Subcutaneous abdominal adipose tissue (tissue), 5 donors: ENCODE measurements at regions not wholly inside any gene's neighbourhood (a gene's known extent, or its start where the extent isn't known, plus 50 kb on each side); places are given as distances from the start of the nearest gene placed in this dataset.

Experiments used
- H3K27ac ChIP-seq: one replicate; pipeline ENCODE4 v1.7.0; 2013; ENCODE audit warnings: low read depth, mild to moderate bottlenecking, inconsistent platforms, low read length, moderate library complexity
- H3K27me3 ChIP-seq, 5 donors: one replicate each; pipeline ENCODE4 v1.7.0; 2013; ENCODE audit warnings: low read length in 5 of 5, inconsistent platforms in 1 of 5; ENCODE audit not compliant: control insufficient read depth in 5 of 5, insufficient read depth in 4 of 5
- H3K36me3 ChIP-seq, 5 donors: one replicate each; pipeline ENCODE4 v1.7.0; 2013; ENCODE audit warnings: low read length in 5 of 5; ENCODE audit not compliant: control insufficient read depth in 5 of 5, insufficient read depth in 5 of 5
- H3K4me1 ChIP-seq, 5 donors: one replicate each; pipeline ENCODE4 v1.7.0; 2013; ENCODE audit warnings: low read length in 5 of 5, mild to moderate bottlenecking in 3 of 5, moderate library complexity in 1 of 5; ENCODE audit not compliant: control insufficient read depth in 5 of 5, insufficient read depth in 5 of 5
- H3K4me3 ChIP-seq, 5 donors: one replicate each; pipeline ENCODE4 v1.7.0; 2013; ENCODE audit warnings: low read length in 5 of 5, low read depth in 1 of 5
- H3K9ac ChIP-seq, 5 donors: one replicate each; pipeline ENCODE4 v1.7.0; 2013; ENCODE audit warnings: low read length in 5 of 5, mild to moderate bottlenecking in 4 of 5, moderate library complexity in 3 of 5
- H3K9me3 ChIP-seq, 5 donors: one replicate each; pipeline ENCODE4 v1.7.0; 2013; ENCODE audit warnings: low read length in 5 of 5; ENCODE audit not compliant: control insufficient read depth in 5 of 5
- donor health status: healthy.
- donor health status: healthy.
- donor health status: healthy.
- donor health status: healthy.
- donor health status: healthy.

DNA sequence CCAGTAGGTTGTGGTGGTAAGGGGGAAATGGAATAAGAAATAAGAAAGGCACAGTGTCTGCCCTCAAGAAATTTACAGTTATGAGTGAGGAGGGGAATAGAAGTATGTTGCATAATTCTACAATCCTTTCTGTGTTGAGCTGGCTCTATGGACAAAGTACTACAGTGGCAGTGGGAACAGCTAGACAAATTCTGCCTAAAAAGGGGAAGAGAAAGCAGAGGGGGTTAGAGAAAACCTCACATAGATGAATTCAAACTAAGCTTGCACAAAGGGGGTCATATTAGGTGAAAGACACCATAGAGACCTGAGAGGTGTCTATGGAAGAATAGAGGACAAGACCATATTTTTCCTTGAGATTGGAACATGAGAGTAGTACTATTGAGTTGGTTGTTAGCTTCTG lies 146.9 kb upstream of the VGLL2 start:
- H3K4me3 ChIP-seq: no peak overlapping the region
- peaks cover 0 to 3% (median 0%) of the 10 kb centered on the region in 5 donors for H3K4me1 ChIP-seq
- no peaks in the 10 kb centered on the region for H3K27me3 ChIP-seq
- no peaks in the 10 kb centered on the region for H3K36me3 ChIP-seq
- peaks cover 0 to 4% (median 2%) of the 10 kb centered on the region in 5 donors for H3K9me3 ChIP-seq
- H3K9ac ChIP-seq: no peak overlapping the region
- no peak overlapping the region for H3K27ac ChIP-seq

DNA sequence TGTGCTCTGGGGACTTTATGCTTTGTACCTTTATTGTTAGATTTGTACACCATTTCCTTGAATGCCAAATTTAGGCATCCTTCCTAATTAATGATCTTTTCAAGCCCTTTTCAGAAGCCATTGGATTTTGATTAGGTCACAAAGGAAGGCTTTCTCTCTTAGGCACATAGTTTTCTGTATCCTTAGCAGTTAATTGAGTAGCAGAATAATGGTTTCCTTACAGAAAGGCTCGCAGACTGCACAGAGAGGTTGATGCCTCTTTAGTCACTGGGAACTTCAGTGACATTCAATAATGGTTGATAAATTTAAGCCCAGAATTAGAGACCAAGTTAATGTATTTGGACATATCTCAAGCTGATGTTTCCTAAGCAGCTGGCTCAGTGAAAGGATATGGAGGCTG lies 139.1 kb upstream of the VGLL2 start:
- Histone ChIP-seq H3K9me3 (peaks cover 0 to 3% (median 0%) of the 10 kb centered on the region in 5 donors), H3K4me1 (no peaks in the 10 kb centered on the region), H3K9ac (no peak overlapping the region), H3K27ac (no peak overlapping the region), H3K36me3 (no peaks in the 10 kb centered on the region), H3K4me3 (no peak overlapping the region), H3K27me3 (no peaks in the 10 kb centered on the region)

DNA sequence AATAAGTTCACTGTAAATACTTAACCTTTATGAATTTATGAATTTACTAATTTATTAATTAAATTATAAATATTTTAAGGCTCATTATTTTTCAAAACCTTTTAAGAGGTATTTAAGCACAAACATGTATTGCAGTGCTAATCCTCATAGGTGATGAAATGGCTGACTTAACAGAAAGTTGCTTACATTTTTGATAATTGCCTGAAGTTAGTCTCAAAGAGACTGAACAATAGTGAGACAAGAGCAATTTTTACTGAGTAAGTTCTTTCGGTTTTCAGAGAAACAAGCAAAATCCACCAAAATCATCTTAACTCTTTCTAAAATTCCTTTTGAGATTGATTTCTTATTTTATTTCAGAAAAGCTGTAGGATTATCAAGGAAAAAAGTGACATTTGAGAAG lies 137.3 kb upstream of the VGLL2 start:
- H3K27ac ChIP-seq: no peak overlapping the region
- no peaks in the 10 kb centered on the region for H3K4me1 ChIP-seq
- no peak overlapping the region for H3K4me3 ChIP-seq
- no peaks in the 10 kb centered on the region for H3K36me3 ChIP-seq
- no peak overlapping the region for H3K9ac ChIP-seq
- no peaks in the 10 kb centered on the region for H3K27me3 ChIP-seq
- peaks cover 0 to 2% (median 0%) of the 10 kb centered on the region in 5 donors for H3K9me3 ChIP-seq

DNA sequence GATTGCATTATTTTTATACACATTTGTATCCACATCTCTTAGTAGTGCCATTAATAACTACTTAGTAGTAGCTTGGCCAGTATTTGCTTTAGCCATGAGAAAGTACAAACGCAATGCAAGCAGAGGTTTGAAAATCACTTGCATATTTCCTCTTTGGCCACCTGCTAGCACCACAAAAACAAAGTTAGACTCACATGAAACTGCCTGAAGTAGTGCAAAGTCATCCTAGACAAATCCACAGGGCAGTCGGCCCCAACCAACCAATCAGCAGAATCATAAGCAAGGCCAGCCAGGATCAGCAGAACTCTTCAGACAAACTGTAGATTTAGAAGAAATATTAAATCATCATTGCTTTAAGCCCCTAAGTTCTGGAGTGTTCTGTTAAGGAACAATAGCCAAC lies 135.2 kb upstream of the VGLL2 start:
- H3K9me3 ChIP-seq: no peaks in the 10 kb centered on the region
- no peak overlapping the region for H3K27ac ChIP-seq
- H3K4me3 ChIP-seq: no peak overlapping the region
- H3K36me3 ChIP-seq: no peaks in the 10 kb centered on the region
- peaks cover 0 to 5% (median 0%) of the 10 kb centered on the region in 5 donors for H3K4me1 ChIP-seq
- no peak overlapping the region for H3K9ac ChIP-seq
- no peaks in the 10 kb centered on the region for H3K27me3 ChIP-seq

DNA sequence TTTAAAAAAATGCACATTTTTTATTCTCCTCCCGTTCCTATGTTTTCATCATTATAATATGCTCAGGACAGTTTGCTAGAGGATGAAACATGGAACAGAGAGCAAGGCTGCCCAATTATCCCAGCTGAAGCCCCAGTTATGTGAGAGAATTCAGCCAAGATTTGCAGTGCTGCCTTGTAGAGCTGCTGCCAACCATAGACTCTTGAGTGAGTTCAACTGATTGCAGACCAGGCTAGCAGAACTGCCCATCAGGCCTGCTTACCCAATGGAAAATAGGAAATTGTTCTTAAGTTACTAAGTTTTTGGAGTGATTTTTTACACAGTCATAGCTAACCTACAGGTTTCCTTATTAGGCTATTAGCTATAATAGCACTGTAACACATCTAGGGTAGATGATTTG lies 128.7 kb upstream of the VGLL2 start:
- peaks cover 0 to 22% (median 9%) of the 10 kb centered on the region in 5 donors for H3K4me1 ChIP-seq
- H3K9me3 ChIP-seq: no peaks in the 10 kb centered on the region
- no peaks in the 10 kb centered on the region for H3K27me3 ChIP-seq
- H3K4me3 ChIP-seq: no peak overlapping the region
- no peak overlapping the region for H3K9ac ChIP-seq
- no peak overlapping the region for H3K27ac ChIP-seq
- no peaks in the 10 kb centered on the region for H3K36me3 ChIP-seq

DNA sequence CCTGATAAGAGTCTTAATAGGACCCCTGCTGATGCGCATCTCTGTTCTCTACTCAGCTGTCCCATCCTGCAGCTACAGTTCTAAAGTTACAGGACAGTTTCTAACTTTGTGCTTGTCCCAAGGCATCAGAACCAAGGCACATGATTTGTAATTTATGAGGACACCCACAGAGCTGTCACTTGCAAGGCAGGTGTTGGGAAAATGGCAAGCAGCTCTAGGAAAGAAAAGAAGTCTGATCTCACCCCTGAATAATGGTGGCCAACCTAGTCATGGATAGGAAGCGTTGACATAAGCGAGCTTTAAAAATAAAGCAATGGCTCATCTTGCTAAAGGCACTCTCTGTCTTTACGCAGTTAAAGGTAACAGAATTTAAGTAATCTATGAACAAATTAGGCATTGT lies 127.6 kb upstream of the VGLL2 start:
- Histone ChIP-seq H3K9me3 (no peaks in the 10 kb centered on the region), H3K4me3 (no peak overlapping the region), H3K27me3 (no peaks in the 10 kb centered on the region), H3K27ac (no peak overlapping the region), H3K36me3 (no peaks in the 10 kb centered on the region), H3K4me1 (peaks cover 0 to 22% (median 9%) of the 10 kb centered on the region in 5 donors), H3K9ac (no peak overlapping the region)

DNA sequence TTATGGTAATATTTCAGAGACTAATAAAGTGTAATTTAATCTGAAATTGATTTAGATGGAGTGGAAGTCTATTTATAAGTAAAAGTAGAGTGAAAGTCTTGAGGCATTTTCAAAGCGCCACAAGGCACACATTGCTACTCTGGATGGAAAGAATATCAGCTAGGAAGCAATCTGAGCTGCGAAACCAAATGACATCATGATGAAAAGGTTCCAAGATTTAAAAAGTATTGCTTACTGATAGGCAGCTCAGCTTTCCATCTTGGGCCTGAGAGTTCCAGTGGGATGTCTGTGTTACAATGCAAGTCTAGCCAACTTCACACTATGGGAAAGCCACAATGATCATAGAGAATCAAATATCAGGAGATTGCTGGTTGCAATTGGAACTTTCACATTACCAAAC lies 126.9 kb upstream of the VGLL2 start:
- no peaks in the 10 kb centered on the region for H3K9me3 ChIP-seq
- no peaks in the 10 kb centered on the region for H3K36me3 ChIP-seq
- H3K9ac ChIP-seq: no peak overlapping the region
- no peak overlapping the region for H3K27ac ChIP-seq
- no peaks in the 10 kb centered on the region for H3K27me3 ChIP-seq
- peaks cover 0 to 22% (median 9%) of the 10 kb centered on the region in 5 donors for H3K4me1 ChIP-seq
- H3K4me3 ChIP-seq: no peak overlapping the region

DNA sequence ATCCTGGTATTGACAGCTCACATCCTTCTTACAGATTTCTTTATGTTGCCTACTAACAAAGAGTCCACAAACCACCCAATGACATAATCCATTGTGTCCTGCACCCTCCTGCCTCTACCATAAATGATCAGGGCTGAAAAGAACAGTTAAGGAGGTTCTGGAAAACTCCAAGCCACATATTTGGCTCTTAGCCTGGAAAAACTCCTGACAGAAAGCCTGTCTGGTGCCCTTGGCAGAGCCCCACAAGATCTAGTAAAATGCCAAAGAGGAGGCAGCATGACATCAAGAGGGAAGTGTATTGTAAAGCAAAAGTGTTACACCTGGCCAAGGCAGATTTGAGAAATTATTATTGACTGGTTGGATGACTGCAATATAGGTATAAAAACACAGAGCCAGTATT lies 126.4 kb upstream of the VGLL2 start:
- peaks cover 0 to 20% (median 7%) of the 10 kb centered on the region in 5 donors for H3K4me1 ChIP-seq
- H3K9me3 ChIP-seq: no peaks in the 10 kb centered on the region
- no peak overlapping the region for H3K27ac ChIP-seq
- H3K36me3 ChIP-seq: no peaks in the 10 kb centered on the region
- no peak overlapping the region for H3K9ac ChIP-seq
- no peaks in the 10 kb centered on the region for H3K27me3 ChIP-seq
- no peak overlapping the region for H3K4me3 ChIP-seq

DNA sequence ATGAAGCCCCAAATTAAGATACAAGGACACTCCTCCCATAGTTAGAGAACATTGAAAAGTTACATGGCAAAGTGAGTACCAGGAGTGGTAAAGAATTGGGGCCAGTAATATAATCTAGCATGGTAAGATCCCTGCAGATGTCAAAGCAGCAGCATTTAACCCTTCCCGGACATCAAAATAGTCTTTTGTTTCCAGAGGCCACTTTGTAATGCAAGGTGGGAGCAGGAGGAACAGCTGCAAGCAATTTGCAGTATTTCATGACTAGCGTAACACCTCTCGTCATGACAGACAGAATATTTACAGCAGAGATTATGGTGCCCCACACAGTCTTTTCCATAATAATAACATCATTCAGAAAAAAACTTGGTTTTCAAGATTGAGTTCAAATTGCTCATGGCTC lies 123.2 kb upstream of the VGLL2 start:
- peaks cover 0 to 2% (median 0%) of the 10 kb centered on the region in 5 donors for H3K9me3 ChIP-seq
- H3K27ac ChIP-seq: no peak overlapping the region
- no peak overlapping the region for H3K4me3 ChIP-seq
- no peaks in the 10 kb centered on the region for H3K36me3 ChIP-seq
- peaks cover 0 to 24% (median 6%) of the 10 kb centered on the region in 5 donors for H3K4me1 ChIP-seq
- no peak overlapping the region for H3K9ac ChIP-seq
- no peaks in the 10 kb centered on the region for H3K27me3 ChIP-seq

DNA sequence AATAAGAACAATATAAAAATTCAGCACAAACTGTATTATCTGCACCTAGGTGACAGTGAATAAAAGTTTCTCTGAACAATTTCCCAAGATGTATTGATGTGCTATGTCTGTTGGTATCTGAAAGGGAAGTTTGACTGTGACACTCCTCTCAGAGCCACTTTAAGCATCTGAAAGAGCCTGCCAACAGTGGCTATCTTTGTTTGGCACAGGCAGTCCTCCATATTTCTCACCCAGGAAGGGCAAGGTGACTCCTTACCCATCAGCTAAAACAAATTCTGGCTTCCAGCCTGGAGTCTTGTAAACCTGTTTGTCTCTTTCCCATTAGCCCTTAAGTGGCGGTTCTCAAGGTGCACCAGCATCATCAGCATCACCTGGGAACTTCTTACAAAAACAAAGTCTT lies 122.4 kb upstream of the VGLL2 start:
- no peak overlapping the region for H3K27ac ChIP-seq
- peaks cover 0 to 2% (median 0%) of the 10 kb centered on the region in 5 donors for H3K9me3 ChIP-seq
- no peak overlapping the region for H3K9ac ChIP-seq
- H3K36me3 ChIP-seq: no peaks in the 10 kb centered on the region
- no peak overlapping the region for H3K4me3 ChIP-seq
- no peaks in the 10 kb centered on the region for H3K27me3 ChIP-seq
- peaks cover 0 to 31% (median 6%) of the 10 kb centered on the region in 5 donors for H3K4me1 ChIP-seq

DNA sequence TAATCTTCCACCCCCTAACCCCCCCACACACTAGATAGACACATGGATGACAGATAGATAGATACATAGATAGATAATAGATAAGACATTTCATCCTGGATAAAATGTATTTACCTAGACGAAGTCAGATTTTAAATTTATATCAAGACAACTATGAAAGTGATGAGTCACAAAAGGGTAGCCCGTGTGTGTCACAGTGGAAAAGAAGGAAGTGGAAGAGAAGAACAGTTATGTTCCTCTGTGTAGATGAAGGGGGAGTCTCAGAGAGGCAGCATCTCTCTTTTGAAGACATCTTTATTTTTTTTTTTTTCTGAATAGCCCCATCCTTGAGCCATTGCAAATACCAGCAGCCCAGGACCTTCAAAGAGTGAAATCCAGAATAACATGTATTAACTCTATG lies 121.7 kb upstream of the VGLL2 start:
- H3K27ac ChIP-seq: no peak overlapping the region
- no peak overlapping the region for H3K4me3 ChIP-seq
- peaks cover 0 to 2% (median 0%) of the 10 kb centered on the region in 5 donors for H3K9me3 ChIP-seq
- no peaks in the 10 kb centered on the region for H3K27me3 ChIP-seq
- H3K36me3 ChIP-seq: no peaks in the 10 kb centered on the region
- H3K9ac ChIP-seq: no peak overlapping the region
- H3K4me1 ChIP-seq: peaks cover 0 to 32% (median 6%) of the 10 kb centered on the region in 5 donors
